PC-9 (cell line): ENCODE measurements at regions not wholly inside any gene's neighbourhood (a gene's known extent, or its start where the extent isn't known, plus 50 kb on each side); places are given as distances from the start of the nearest gene placed in this dataset.
"Not testable (repeated sequence)": the region's sequence is repeated elsewhere in the genome, so short reads cannot be mapped to it uniquely, and the experiment has no call there.

Source experiments
- BruUV-seq: library from RNA; stranded (reverse); fragments of 400-500 nt; replicated peaks from 2 replicates; lab custom pipeline; 2021; lab: Mats Ljungman, UMichigan
- CTCF ChIA-PET: fragments of 300-600 bp; sonication (Branson Sonifier 250); formaldehyde crosslinking; loops from one replicate; lab custom pipeline; 2022; ENCODE audit warnings: antibody characterized with exemption; lab: Charles Lee
- POLR2A ChIA-PET: fragments of 300-600 bp; sonication (Branson Sonifier 250); formaldehyde crosslinking; loops from one replicate; lab custom pipeline; 2022; ENCODE audit warnings: antibody characterized with exemption; ENCODE audit not compliant: unreplicated experiment; lab: Charles Lee
- DNase-seq, 2 experiments: peaks; one replicate each; pipeline versions ENCODE4 v3.0.0 to v3.0.0-alpha.2; 2015 to 2022; ENCODE audit warnings: mixed read lengths in 1 of 2
- H2AFZ ChIP-seq: fragments of 200-600 bp; sonication (generic); 2 replicates; pipeline ENCODE4 v1.8.1; 2017; ENCODE audit warnings: antibody characterized with exemption
- H3F3A ChIP-seq: fragments of 200-600 bp; sonication (generic); 2 replicates; pipeline ENCODE4 v1.8.1; 2017; ENCODE audit warnings: antibody characterized with exemption, mild to moderate bottlenecking, low read depth; ENCODE audit not compliant: insufficient read depth
- H3K27ac ChIP-seq: fragments of 200-600 bp; sonication (generic); 2 replicates; pipeline ENCODE4 v1.6.1; 2016; ENCODE audit warnings: mixed run types
- H3K27me3 ChIP-seq: fragments of 200-600 bp; sonication (generic); 2 replicates; pipeline ENCODE4 v1.6.1; 2016; ENCODE audit warnings: low read depth, mixed run types; ENCODE audit not compliant: insufficient read depth
- H3K36me3 ChIP-seq: fragments of 200-600 bp; sonication (generic); 2 replicates; pipeline ENCODE4 v1.6.1; 2016; ENCODE audit warnings: low read depth, mixed run types
- H3K4me1 ChIP-seq: fragments of 200-600 bp; sonication (generic); replicated peaks from 2 replicates; pipeline ENCODE4 v1.6.1; 2016; ENCODE audit warnings: mixed run types; ENCODE audit not compliant: insufficient read depth
- H3K4me2 ChIP-seq: fragments of 200-600 bp; sonication (generic); 2 replicates; pipeline ENCODE4 v1.6.1; 2017; ENCODE audit warnings: mixed run types
- H3K4me3 ChIP-seq: fragments of 200-600 bp; sonication (generic); 2 replicates; pipeline ENCODE4 v1.6.1; 2016; ENCODE audit warnings: mixed run types
- H3K79me2 ChIP-seq: fragments of 200-600 bp; sonication (generic); 2 replicates; pipeline ENCODE4 v1.6.1; 2017; ENCODE audit warnings: low read depth, mixed run types
- H3K9me2 ChIP-seq: fragments of 200-600 bp; sonication (generic); 2 replicates; pipeline ENCODE4 v1.8.1; 2017; ENCODE audit warnings: mild to moderate bottlenecking; ENCODE audit not compliant: insufficient read depth
- H3K9me3 ChIP-seq: fragments of 200-600 bp; sonication (generic); 2 replicates; pipeline ENCODE4 v1.8.1; 2016; ENCODE audit warnings: low read depth; ENCODE audit not compliant: insufficient read depth
- H4K20me1 ChIP-seq: fragments of 200-600 bp; sonication (generic); 2 replicates; pipeline ENCODE4 v1.8.1; 2017; ENCODE audit not compliant: insufficient read depth
- CTCF ChIP-seq: fragments of 200-600 bp; sonication (generic); conservative IDR thresholded peaks from 2 replicates; pipeline ENCODE4 v1.6.1; 2017; ENCODE audit warnings: mixed run types, antibody characterized with exemption, mild to moderate bottlenecking, moderate library complexity
- EZH2 ChIP-seq: fragments of 200-600 bp; sonication (generic); IDR thresholded peaks from 2 replicates; pipeline ENCODE4 v1.8.0; 2017; ENCODE audit warnings: antibody characterized with exemption, low read depth
- intact Hi-C: fragments of 100-400 bp; cut with micrococcal nuclease; formaldehyde crosslinking; loops from one replicate; pipeline ENCODE4 v1.10.0; 2022; ENCODE audit not compliant: unreplicated experiment

- no peak overlapping the region for H3K4me3 ChIP-seq
- peaks cover 11% of the 10 kb centered on the region; the same call in 1 of the 2 replicates for H3K4me1 ChIP-seq
- intact Hi-C loops: no loop called here
- H3K27me3 ChIP-seq: no peaks in the 10 kb centered on the region
- DNase-seq: no peak
- 0 out of 2 replicates have a peak, but pooled peaks cover 3% of the 10 kb centered on the region for H3K9me3 ChIP-seq
- BruUV-seq: no TSS peak
- no peak overlapping the region for H2AFZ ChIP-seq
- no peak overlapping the region for H3K27ac ChIP-seq
- no peaks in the 10 kb centered on the region for H3K79me2 ChIP-seq
- POLR2A ChIA-PET: no interaction called here
- H3F3A ChIP-seq: no peaks in the 10 kb centered on the region; the same call in 1 of the 2 replicates
- no peaks in the 10 kb centered on the region for H3K9me2 ChIP-seq
- no peaks in the 10 kb centered on the region for H3K36me3 ChIP-seq
- no peaks in the 10 kb centered on the region for H4K20me1 ChIP-seq
- no peak for TF ChIP-seq CTCF
- CTCF ChIA-PET: no interaction called here
- H3K4me2 ChIP-seq: no peak overlapping the region
Measured at GRCh38 chr5:18000744-18001143, 366.5 kb downstream of the TAF11L14 start.

- H3K36me3 ChIP-seq: no peaks in the 10 kb centered on the region
- no peaks in the 10 kb centered on the region for H3F3A ChIP-seq
- no peak overlapping the region for H3K4me2 ChIP-seq
- ChIA-PET POLR2A (no interaction called here), CTCF (no interaction called here)
- H3K4me1 ChIP-seq: no peaks in the 10 kb centered on the region
- H3K9me2 ChIP-seq: no peaks in the 10 kb centered on the region
- TF ChIP-seq EZH2 (no peak), CTCF (no peak)
- H3K27me3 ChIP-seq: no peaks in the 10 kb centered on the region
- no peaks in the 10 kb centered on the region for H3K79me2 ChIP-seq
- H3K27ac ChIP-seq: no peak overlapping the region
- no peaks in the 10 kb centered on the region for H3K9me3 ChIP-seq
- H3K4me3 ChIP-seq: no peak overlapping the region
- H2AFZ ChIP-seq: no peak overlapping the region
- intact Hi-C loops: loop anchor here (1.0 kb wide), 1 partner anchor 26 kb away; no protein-coding TSS in a partner anchor
- H4K20me1 ChIP-seq: no peaks in the 10 kb centered on the region
- DNase-seq: no peak
- no TSS peak for BruUV-seq
Measured at GRCh38 chr5:18003312-18003711, 369.1 kb downstream of the TAF11L14 start.

GRCh38 chr5:18003784-18004183, 369.5 kb downstream of the TAF11L14 start:
- no peak for DNase-seq
- Histone ChIP-seq H3K9me3 (no peaks in the 10 kb centered on the region), H3F3A (no peaks in the 10 kb centered on the region), H3K4me3 (no peak overlapping the region), H3K27me3 (no peaks in the 10 kb centered on the region), H3K27ac (no peak overlapping the region), H4K20me1 (no peaks in the 10 kb centered on the region), H3K36me3 (no peaks in the 10 kb centered on the region), H3K79me2 (no peaks in the 10 kb centered on the region), H3K4me1 (no peaks in the 10 kb centered on the region), H3K9me2 (no peaks in the 10 kb centered on the region), H2AFZ (no peak overlapping the region), H3K4me2 (no peak overlapping the region)
- TF ChIP-seq EZH2 (no peak), CTCF (no peak)
- intact Hi-C loops: loop anchor here (1.0 kb wide), 1 partner anchor 26 kb away; no protein-coding TSS in a partner anchor
- CTCF ChIA-PET: no interaction called here
- no TSS peak for BruUV-seq
- POLR2A ChIA-PET: no interaction called here

GRCh38 chr5:18006235-18006634, 372.0 kb downstream of the TAF11L14 start:
- not testable (repeated sequence) for H4K20me1 ChIP-seq

More at GRCh38 chr5:18006235-18006634, 372.0 kb downstream of the TAF11L14 start:
- H3K27me3 ChIP-seq, intact Hi-C loops, DNase-seq, H3K4me1 ChIP-seq, CTCF ChIA-PET, H3K4me2 ChIP-seq, BruUV-seq, H3K27ac ChIP-seq, H3F3A ChIP-seq, H2AFZ ChIP-seq, H3K4me3 ChIP-seq, H3K79me2 ChIP-seq, H3K36me3 ChIP-seq, H3K9me3 ChIP-seq, H3K9me2 ChIP-seq, POLR2A ChIA-PET: not testable (repeated sequence)
